K562 (cell line): ENCODE measurements at regions not wholly inside any gene's neighbourhood (a gene's known extent, or its start where the extent isn't known, plus 50 kb on each side); places are given as distances from the start of the nearest gene placed in this dataset.

Experiments
- ATAC-seq: fragments of 200-7000 bp; cut with Tn5 transposase; 3 replicates; pipeline ENCODE4 v1.9.1; 2020; ENCODE audit warnings: moderate library complexity
- BruUV-seq: library from RNA; stranded (reverse); fragments of 400-500 nt; replicated peaks from 2 replicates; lab custom pipeline; 2021; lab: Mats Ljungman, UMichigan
- CTCF ChIA-PET: fragments of 300-600 bp; formaldehyde crosslinking; extraction: SDS; loops from one replicate; lab custom pipeline; 2021; ENCODE audit warnings: low intra/inter-chr PET ratio; lab: Yijun Ruan, JAX
- POLR2A ChIA-PET: fragments of 300-600, 350-650 bp; sonication (Branson Sonifier 250); formaldehyde crosslinking; extraction: SDS; loops from one replicate; lab custom pipeline; 2021; ENCODE audit warnings: antibody characterized with exemption, inconsistent platforms; lab: Yijun Ruan, JAX
- DNase-seq, 4 experiments: peaks; one replicate each; pipeline versions ENCODE4 v3.0.0 to v3.0.0-alpha.2; 2011 to 2018; ENCODE audit warnings: low spot score in 3 of 4, mixed read lengths in 3 of 4; ENCODE audit errors: extremely low read depth in 1 of 4
- FAIRE-seq: peaks from 2 replicates; lab custom pipeline; 2011; peaks lifted over from hg19 to GRCh38; lab: Jason Lieb, UNC
- H2AFZ ChIP-seq: 2 replicates; pipeline ENCODE4 v1.6.0; 2011; ENCODE audit warnings: low read depth, low read length, control low read depth, inconsistent platforms
- H3K27ac ChIP-seq: fragments of 200-600 bp; 3 replicates; pipeline ENCODE4 v1.8.0; 2011; ENCODE audit warnings: low read depth, mild to moderate bottlenecking, control low read depth, inconsistent platforms, low read length, moderate library complexity, mixed read lengths; ENCODE audit errors: extremely low read depth
- H3K27me3 ChIP-seq, 2 experiments: fragments of 300-600 bp in 1 of 2; 2 replicates in 1 of 2; 3 replicates in 1 of 2; pipeline versions ENCODE4 v1.6.0 to v1.8.0; 2011; ENCODE audit warnings: inconsistent platforms in 2 of 2, low read length in 2 of 2, mild to moderate bottlenecking in 1 of 2, mixed read lengths in 1 of 2, moderate library complexity in 1 of 2; ENCODE audit not compliant: control insufficient read depth in 2 of 2, insufficient read depth in 2 of 2
- H3K36me3 ChIP-seq: fragments of 300-600 bp; 3 replicates; pipeline ENCODE4 v1.8.0; 2011; ENCODE audit warnings: mild to moderate bottlenecking, low read length, inconsistent platforms; ENCODE audit not compliant: control insufficient read depth, insufficient read depth
- H3K4me1 ChIP-seq, 2 experiments: fragments of 200-600 bp in 1 of 2; replicated peaks in 1 of 2; 2 replicates in 1 of 2; 3 replicates in 1 of 2; pipeline versions ENCODE4 v1.5.1 to v1.8.0; 2011; ENCODE audit warnings: inconsistent platforms in 2 of 2, low read length in 2 of 2, mild to moderate bottlenecking in 1 of 2, mixed read lengths in 1 of 2, moderate library complexity in 1 of 2; ENCODE audit not compliant: control insufficient read depth in 2 of 2, insufficient read depth in 2 of 2
- H3K4me2 ChIP-seq: 2 replicates; pipeline ENCODE4 v1.6.1; 2011; ENCODE audit warnings: low read length, control low read depth, inconsistent platforms, mixed read lengths; ENCODE audit not compliant: insufficient read depth
- H3K4me3 ChIP-seq: fragments of 200-600 bp; sonication (generic), shearing (Covaris generic); 2 replicates; pipeline ENCODE4 v1.5.1; 2016; ENCODE audit warnings: control low read depth, inconsistent platforms
- H3K79me2 ChIP-seq: fragments of 200-600 bp; 3 replicates; pipeline ENCODE4 v1.8.0; 2011; ENCODE audit warnings: low read length, inconsistent platforms; ENCODE audit not compliant: control insufficient read depth, insufficient read depth
- H3K9ac ChIP-seq, 2 experiments: 2 replicates each; pipeline versions ENCODE4 v1.6.0 to v1.6.1; 2011; ENCODE audit warnings: low read depth in 2 of 2, low read length in 2 of 2, control low read depth in 1 of 2, inconsistent platforms in 1 of 2, mild to moderate bottlenecking in 1 of 2, mixed read lengths in 1 of 2; ENCODE audit not compliant: insufficient read depth in 1 of 2
- H3K9me1 ChIP-seq: one replicate; pipeline ENCODE4 v1.6.0; 2011; ENCODE audit warnings: inconsistent platforms, mild to moderate bottlenecking, low read length, moderate library complexity; ENCODE audit not compliant: control insufficient read depth, insufficient read depth
- H3K9me3 ChIP-seq: replicated peaks from 2 replicates; pipeline ENCODE4 v1.5.1; 2011; ENCODE audit warnings: low read depth, low read length, inconsistent platforms; ENCODE audit not compliant: control insufficient read depth, insufficient read depth
- H4K20me1 ChIP-seq: replicated peaks from 2 replicates; pipeline ENCODE4 v1.6.1; 2011; ENCODE audit warnings: low read length, inconsistent platforms, mixed read lengths; ENCODE audit not compliant: control insufficient read depth, insufficient read depth
- RNF2 ChIP-seq: sonication (generic); IDR thresholded peaks from 2 replicates; pipeline ENCODE4 v1.6.1; 2016
- ZNF140 ChIP-seq: fragments of 250-450 bp; sonication (Bioruptor Pico); IDR thresholded peaks from 2 replicates; pipeline ENCODE4 v1.8.0; 2021; ENCODE audit warnings: moderate library complexity, mild to moderate bottlenecking, inconsistent platforms
- ZNF217 ChIP-seq: sonication (generic); formaldehyde crosslinking; IDR thresholded peaks from 2 replicates; pipeline ENCODE4 v1.8.0; 2022; ENCODE audit warnings: mild to moderate bottlenecking, missing genetic modification reagents
- WGBS: fragments of 100-300 bp; shearing (Covaris generic); methylation state at CpG from one replicate; pipeline ENCODE4 v1.1.6; 2016; ENCODE audit warnings: low coverage, mixed read lengths; ENCODE audit not compliant: insufficient coverage; ENCODE audit errors: missing lambda C conversion rate; 5-methylcytosine and 5-hydroxymethylcytosine counted together
- in situ Hi-C: fragments of 300-500 bp; cut with MboI; formaldehyde crosslinking; loops from 4 replicates; pipeline ENCODE4 v1.15.0; 2018; ENCODE audit warnings: inconsistent platforms, mixed read lengths
- intact Hi-C: fragments of 100-400 bp; cut with micrococcal nuclease; formaldehyde crosslinking; loops from 2 replicates; pipeline ENCODE4 v1.14.2; 2022
- TF ChIP-seq, protein P1 (sequence below): conservative IDR thresholded peaks from 2 replicates; pipeline ENCODE4 v1.6.1; 2011; ENCODE audit warnings: low read depth, mild to moderate bottlenecking, low read length; ENCODE audit not compliant: control insufficient read depth
- TF ChIP-seq, protein P2 (sequence below), 2 experiments: fragments of 450-650 bp; IDR thresholded peaks; 2 replicates each; pipeline ENCODE4 v1.6.1; 2016; ENCODE audit warnings: mild to moderate bottlenecking in 2 of 2, borderline replicate concordance in 1 of 2, low read depth in 1 of 2, moderate library complexity in 1 of 2

DNA sequence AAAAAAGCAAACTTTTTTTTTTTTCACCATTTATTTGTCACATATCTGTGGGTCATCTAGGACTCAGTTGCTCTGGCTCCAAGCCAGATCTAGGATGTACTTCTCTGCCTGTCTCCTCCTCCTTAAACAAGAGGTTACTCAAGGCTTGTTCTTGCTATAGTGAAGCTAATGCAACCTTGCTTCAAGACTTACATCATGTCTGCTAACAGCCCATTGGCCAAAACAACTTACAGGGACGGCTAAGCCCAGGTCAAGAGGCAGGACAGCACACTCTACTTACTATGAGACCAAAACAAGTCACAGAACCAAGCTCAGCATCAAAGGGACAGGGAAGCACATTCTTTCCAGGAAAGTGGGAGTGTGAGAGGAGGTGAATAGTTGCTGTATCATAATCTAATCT, 123.8 kb upstream of the BNIP2 start:
- Histone ChIP-seq H3K27ac (no peak overlapping the region), H3K4me2 (no peak overlapping the region), H3K4me3 (no peak overlapping the region), H3K9me1 (no peaks in the 10 kb centered on the region), H4K20me1 (no peaks in the 10 kb centered on the region), H3K9ac (no peak overlapping the region), H3K27me3 (peaks cover 3 to 5% of the 10 kb centered on the region in 2 experiments; a peak in 2 of 5 replicates), H3K9me3 (no peaks in the 10 kb centered on the region), H2AFZ (no peak overlapping the region), H3K79me2 (no peaks in the 10 kb centered on the region), H3K4me1 (no peaks in the 10 kb centered on the region), H3K36me3 (no peaks in the 10 kb centered on the region)
- in situ Hi-C loops = no loop called here
- DNase-seq (no peak), ATAC-seq (no peak), FAIRE-seq (no peak)
- no TSS peak for BruUV-seq
- intact Hi-C loops = no loop called here
- WGBS = 9% methylated on average over 1 of the region's 1 CpG
- TF ChIP-seq ZNF140 (CRISPR knock-in tag) (no peak), RNF2 (no peak), ZNF217 (CRISPR knock-in tag) (no peak)
- TF ChIP-seq, protein P1, sequence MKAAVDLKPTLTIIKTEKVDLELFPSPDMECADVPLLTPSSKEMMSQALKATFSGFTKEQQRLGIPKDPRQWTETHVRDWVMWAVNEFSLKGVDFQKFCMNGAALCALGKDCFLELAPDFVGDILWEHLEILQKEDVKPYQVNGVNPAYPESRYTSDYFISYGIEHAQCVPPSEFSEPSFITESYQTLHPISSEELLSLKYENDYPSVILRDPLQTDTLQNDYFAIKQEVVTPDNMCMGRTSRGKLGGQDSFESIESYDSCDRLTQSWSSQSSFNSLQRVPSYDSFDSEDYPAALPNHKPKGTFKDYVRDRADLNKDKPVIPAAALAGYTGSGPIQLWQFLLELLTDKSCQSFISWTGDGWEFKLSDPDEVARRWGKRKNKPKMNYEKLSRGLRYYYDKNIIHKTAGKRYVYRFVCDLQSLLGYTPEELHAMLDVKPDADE = no peak
- ChIA-PET CTCF (no interaction called here), POLR2A (no interaction called here)

DNA sequence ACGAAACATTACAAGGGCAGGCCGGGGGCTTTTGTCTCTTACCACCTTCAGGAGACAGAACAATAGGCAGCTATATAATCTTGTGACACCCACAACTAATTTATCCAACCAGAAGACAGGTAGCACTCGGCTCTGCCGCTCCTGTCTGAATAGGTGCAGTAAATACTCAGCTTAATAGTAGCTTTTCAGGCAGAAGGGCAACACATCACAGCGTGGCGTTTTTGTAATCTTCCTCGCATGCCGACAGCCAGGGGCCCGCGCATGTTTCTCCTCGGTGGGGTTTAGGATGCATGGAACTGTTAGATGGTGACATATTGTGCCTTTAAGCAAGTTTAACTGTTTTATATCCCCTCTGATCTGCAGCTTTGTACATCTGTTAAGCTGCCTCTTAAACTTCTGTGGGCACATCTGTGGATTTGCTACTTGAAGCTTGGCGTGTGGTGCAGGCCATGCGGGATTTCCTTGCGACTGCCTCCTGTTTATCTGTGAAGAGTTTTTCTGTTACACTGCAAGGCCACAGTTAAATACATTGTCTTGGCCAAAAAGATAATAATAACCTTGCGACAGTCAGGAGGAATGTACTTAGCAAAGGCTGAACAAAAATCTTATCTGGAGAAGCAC, 123.2 kb upstream of the BNIP2 start:
- intact Hi-C loops (no loop called here), in situ Hi-C loops (no loop called here)
- Histone ChIP-seq H3K27ac (no peak overlapping the region), H2AFZ (no peak overlapping the region), H3K4me3 (no peak overlapping the region), H3K27me3 (peaks cover 3 to 5% of the 10 kb centered on the region in 2 experiments; a peak in 2 of 5 replicates), H3K9me1 (no peaks in the 10 kb centered on the region), H3K9me3 (no peaks in the 10 kb centered on the region), H4K20me1 (no peaks in the 10 kb centered on the region), H3K9ac (no peak overlapping the region), H3K36me3 (no peaks in the 10 kb centered on the region), H3K4me1 (no peaks in the 10 kb centered on the region), H3K79me2 (no peaks in the 10 kb centered on the region), H3K4me2 (no peak overlapping the region)
- ATAC-seq (no peak), DNase-seq (no peak), FAIRE-seq (no peak)
- WGBS = 0% methylated on average over 15 of the region's 15 CpGs
- POLR2A ChIA-PET = interaction anchor here (0.6 kb wide), 1 partner anchor 29 kb away, joined by 3 read pairs; no protein-coding TSS in a partner anchor
- BruUV-seq = no TSS peak
- CTCF ChIA-PET = no interaction called here
- TF ChIP-seq, protein P2, sequence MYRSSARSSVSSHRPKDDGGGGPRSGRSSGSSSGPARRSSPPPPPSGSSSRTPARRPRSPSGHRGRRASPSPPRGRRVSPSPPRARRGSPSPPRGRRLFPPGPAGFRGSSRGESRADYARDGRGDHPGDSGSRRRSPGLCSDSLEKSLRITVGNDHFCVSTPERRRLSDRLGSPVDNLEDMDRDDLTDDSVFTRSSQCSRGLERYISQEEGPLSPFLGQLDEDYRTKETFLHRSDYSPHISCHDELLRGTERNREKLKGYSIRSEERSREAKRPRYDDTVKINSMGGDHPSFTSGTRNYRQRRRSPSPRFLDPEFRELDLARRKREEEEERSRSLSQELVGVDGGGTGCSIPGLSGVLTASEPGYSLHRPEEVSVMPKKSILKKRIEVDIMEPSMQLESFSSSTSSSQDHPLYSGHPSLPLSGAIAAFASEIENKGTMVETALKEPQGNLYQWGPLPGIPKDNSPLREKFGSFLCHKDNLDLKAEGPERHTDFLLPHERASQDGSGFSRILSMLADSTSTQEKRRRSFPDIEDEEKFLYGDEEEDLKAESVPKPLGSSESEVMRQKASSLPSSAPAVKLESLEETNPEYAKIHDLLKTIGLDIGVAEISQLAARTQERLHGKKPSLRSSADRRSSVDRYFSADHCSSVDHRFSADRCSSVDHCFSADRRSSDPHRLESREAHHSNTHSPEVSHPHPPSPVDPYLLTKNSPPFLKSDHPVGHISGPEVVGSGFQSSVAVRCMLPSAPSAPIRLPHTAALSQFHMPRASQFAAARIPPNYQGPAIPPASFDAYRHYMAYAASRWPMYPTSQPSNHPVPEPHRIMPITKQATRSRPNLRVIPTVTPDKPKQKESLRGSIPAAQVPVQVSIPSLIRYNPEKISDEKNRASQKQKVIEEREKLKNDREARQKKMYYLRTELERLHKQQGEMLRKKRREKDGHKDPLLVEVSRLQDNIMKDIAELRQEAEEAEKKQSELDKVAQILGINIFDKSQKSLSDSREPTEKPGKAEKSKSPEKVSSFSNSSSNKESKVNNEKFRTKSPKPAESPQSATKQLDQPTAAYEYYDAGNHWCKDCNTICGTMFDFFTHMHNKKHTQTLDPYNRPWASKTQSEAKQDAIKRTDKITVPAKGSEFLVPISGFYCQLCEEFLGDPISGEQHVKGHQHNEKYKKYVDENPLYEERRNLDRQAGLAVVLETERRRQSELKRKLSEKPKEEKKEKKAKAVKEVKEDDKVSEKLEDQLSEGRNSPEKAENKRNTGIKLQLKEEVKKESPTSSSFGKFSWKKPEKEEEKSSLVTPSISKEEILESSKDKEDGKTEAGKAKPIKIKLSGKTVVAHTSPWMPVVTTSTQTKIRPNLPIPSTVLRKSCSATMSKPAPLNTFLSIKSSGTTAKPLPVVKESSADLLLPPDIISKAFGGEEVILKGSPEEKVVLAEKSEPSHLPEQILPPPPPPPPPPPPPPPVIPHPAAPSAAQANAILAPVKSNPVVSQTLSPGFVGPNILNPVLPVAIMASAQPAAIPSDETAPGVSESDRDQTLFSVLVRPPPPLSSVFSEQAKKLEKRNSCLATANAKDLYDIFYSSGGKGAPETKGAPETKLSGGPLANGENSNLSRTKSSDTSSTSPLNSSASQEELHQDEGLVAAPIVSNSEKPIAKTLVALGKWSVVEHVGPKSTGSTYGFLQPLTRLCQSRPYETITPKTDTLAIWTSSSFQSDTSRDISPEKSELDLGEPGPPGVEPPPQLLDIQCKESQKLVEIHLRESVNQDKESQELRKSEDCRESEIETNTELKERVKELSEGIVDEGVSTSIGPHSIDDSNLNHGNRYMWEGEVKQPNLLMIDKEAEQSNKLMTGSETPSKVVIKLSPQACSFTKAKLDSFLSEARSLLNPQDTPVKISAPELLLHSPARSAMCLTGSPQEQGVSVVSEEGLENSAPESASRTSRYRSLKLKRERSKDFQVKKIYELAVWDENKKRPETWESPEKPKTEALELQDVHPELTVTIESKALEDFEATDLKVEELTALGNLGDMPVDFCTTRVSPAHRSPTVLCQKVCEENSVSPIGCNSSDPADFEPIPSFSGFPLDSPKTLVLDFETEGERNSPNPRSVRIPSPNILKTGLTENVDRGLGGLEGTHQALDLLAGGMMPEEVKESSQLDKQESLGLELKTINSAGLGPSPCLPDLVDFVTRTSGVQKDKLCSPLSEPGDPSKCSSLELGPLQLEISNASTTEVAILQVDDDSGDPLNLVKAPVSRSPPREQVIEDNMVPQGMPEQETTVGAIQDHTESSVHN (IDR thresholded peaks at IDR 0.05; ENCODE audit: borderline replicate concordance in 1 of 2, low read depth in 1 of 2) = no peak
